IMR-90 (cell line): ENCODE measurements at regions not wholly inside any gene's neighbourhood (a gene's known extent, or its start where the extent isn't known, plus 50 kb on each side); places are given as distances from the start of the nearest gene placed in this dataset.

Source experiments
- ATAC-seq: fragments of 200-7000 bp; cut with Tn5 transposase; 2 replicates; pipeline ENCODE4 v1.9.1; 2020; ENCODE audit warnings: low read depth, mild to moderate bottlenecking, moderate library complexity
- BruUV-seq: library from RNA; stranded (reverse); fragments of 400-500 nt; replicated peaks from 2 replicates; lab custom pipeline; 2021; lab: Mats Ljungman, UMichigan
- CTCF ChIA-PET: fragments of 300-600 bp; formaldehyde crosslinking; extraction: SDS; loops from one replicate; lab custom pipeline; 2021; ENCODE audit warnings: antibody characterized with exemption; lab: Yijun Ruan, JAX
- POLR2A ChIA-PET: fragments of 300-600 bp; sonication (Branson Sonifier 250); formaldehyde crosslinking; loops from one replicate; lab custom pipeline; 2022; ENCODE audit warnings: antibody characterized with exemption; ENCODE audit not compliant: unreplicated experiment; lab: Charles Lee
- DNase-seq: peaks from one replicate; pipeline ENCODE4 v3.0.0; 2013
- H2AFZ ChIP-seq: replicated peaks from 2 replicates; pipeline ENCODE3; 2013; ENCODE audit warnings: low read length, mild to moderate bottlenecking; ENCODE audit not compliant: poor library complexity
- H2AK5ac ChIP-seq: 2 replicates; pipeline ENCODE4 v1.6.1; 2013; ENCODE audit warnings: low read depth, low read length, inconsistent platforms
- H2AK9ac ChIP-seq: replicated peaks from 2 replicates; pipeline ENCODE3; 2013; ENCODE audit warnings: mild to moderate bottlenecking, low read depth, low read length, moderate library complexity; ENCODE audit not compliant: poor library complexity
- H2BK120ac ChIP-seq: 2 replicates; pipeline ENCODE4 v1.6.1; 2013; ENCODE audit warnings: low read depth, low read length, inconsistent platforms
- H2BK15ac ChIP-seq: 3 replicates; pipeline ENCODE4 v1.6.1; 2013; ENCODE audit warnings: low read depth, low read length, inconsistent platforms
- H2BK20ac ChIP-seq: 2 replicates; pipeline ENCODE4 v1.6.1; 2013; ENCODE audit warnings: low read depth, mild to moderate bottlenecking, inconsistent platforms, low read length, moderate library complexity
- H2BK5ac ChIP-seq: 2 replicates; pipeline ENCODE4 v1.6.1; 2013; ENCODE audit warnings: mild to moderate bottlenecking, low read depth, low read length, inconsistent platforms; ENCODE audit not compliant: poor library complexity, severe bottlenecking
- H3K14ac ChIP-seq: replicated peaks from 2 replicates; pipeline ENCODE4 v1.6.1; 2013; ENCODE audit warnings: low read depth, low read length, inconsistent platforms
- H3K18ac ChIP-seq: 2 replicates; pipeline ENCODE4 v1.6.1; 2013; ENCODE audit warnings: low read depth, low read length, control low read depth
- H3K23ac ChIP-seq: 2 replicates; pipeline ENCODE4 v1.6.1; 2013; ENCODE audit warnings: low read depth, low read length, inconsistent platforms
- H3K27ac ChIP-seq: 2 replicates; pipeline ENCODE4 v1.5.1; 2013; ENCODE audit warnings: mild to moderate bottlenecking, control low read depth, low read length; ENCODE audit not compliant: insufficient read depth
- H3K27me3 ChIP-seq: 2 replicates; pipeline ENCODE4 v1.6.1; 2013; ENCODE audit warnings: low read length; ENCODE audit not compliant: control insufficient read depth, insufficient read depth
- H3K36me3 ChIP-seq: 2 replicates; pipeline ENCODE4 v1.6.1; 2013; ENCODE audit warnings: low read length, mixed read lengths; ENCODE audit not compliant: control insufficient read depth, insufficient read depth
- H3K4ac ChIP-seq: 2 replicates; pipeline ENCODE4 v1.6.1; 2013; ENCODE audit warnings: low read depth, low read length, inconsistent platforms
- H3K4me1 ChIP-seq: 2 replicates; pipeline ENCODE4 v1.6.1; 2013; ENCODE audit warnings: low read length, mixed read lengths; ENCODE audit not compliant: control insufficient read depth, insufficient read depth
- H3K4me2 ChIP-seq: 2 replicates; pipeline ENCODE4 v1.6.1; 2013; ENCODE audit warnings: low read depth, mild to moderate bottlenecking, control low read depth, low read length, moderate library complexity
- H3K4me3 ChIP-seq: 2 replicates; pipeline ENCODE4 v1.5.1; 2013; ENCODE audit warnings: low read depth, mild to moderate bottlenecking, control low read depth, low read length, moderate library complexity; ENCODE audit not compliant: insufficient read depth
- H3K56ac ChIP-seq: 2 replicates; pipeline ENCODE4 v1.6.1; 2013; ENCODE audit warnings: low read length, inconsistent platforms; ENCODE audit not compliant: insufficient read depth; ENCODE audit errors: extremely low read depth
- H3K79me1 ChIP-seq, 2 experiments: 2 replicates each; pipeline ENCODE4 v1.6.1; 2013; ENCODE audit warnings: low read length in 2 of 2, inconsistent platforms in 1 of 2, low read depth in 1 of 2
- H3K9ac ChIP-seq: 2 replicates; pipeline ENCODE4 v1.6.1; 2013; ENCODE audit warnings: low read depth, low read length, control low read depth
- H3K9me1 ChIP-seq: 2 replicates; pipeline ENCODE4 v1.6.1; 2013; ENCODE audit warnings: low read length, inconsistent platforms; ENCODE audit not compliant: insufficient read depth
- H3K9me3 ChIP-seq: 2 replicates; pipeline ENCODE4 v1.6.1; 2013; ENCODE audit warnings: low read length; ENCODE audit not compliant: control insufficient read depth, insufficient read depth
- H4K20me1 ChIP-seq: 2 replicates; pipeline ENCODE4 v1.6.1; 2013; ENCODE audit warnings: low read length, inconsistent platforms; ENCODE audit not compliant: insufficient read depth
- H4K5ac ChIP-seq: 2 replicates; pipeline ENCODE4 v1.6.1; 2013; ENCODE audit warnings: mild to moderate bottlenecking, low read depth, low read length, control low read depth
- H4K8ac ChIP-seq, 2 experiments: 2 replicates each; pipeline ENCODE4 v1.6.1; 2013; ENCODE audit warnings: low read depth in 2 of 2, low read length in 2 of 2, control low read depth in 1 of 2, inconsistent platforms in 1 of 2
- H4K91ac ChIP-seq: 2 replicates; pipeline ENCODE4 v1.6.1; 2013; ENCODE audit warnings: low read depth, low read length, inconsistent platforms; ENCODE audit not compliant: insufficient read depth
- BHLHE40 ChIP-seq: fragments of 150-350 bp; IDR thresholded peaks from 2 replicates; pipeline ENCODE4 v1.6.1; 2016; ENCODE audit warnings: mild to moderate bottlenecking, low read depth, low read length
- CEBPB ChIP-seq: IDR thresholded peaks from 2 replicates; pipeline ENCODE4 v1.6.1; 2012; ENCODE audit warnings: low read depth, low read length, improper control_type of control experiment
- CHD1 ChIP-seq: IDR thresholded peaks from 2 replicates; pipeline ENCODE4 v1.6.1; 2012; ENCODE audit warnings: low read depth, low read length, improper control_type of control experiment
- CTCF ChIP-seq: conservative IDR thresholded peaks from 2 replicates; pipeline ENCODE4 v1.5.1; 2012; ENCODE audit warnings: mild to moderate bottlenecking, low read depth, low read length, improper control_type of control experiment
- ELK1 ChIP-seq: fragments of 150-350 bp; IDR thresholded peaks from 2 replicates; pipeline ENCODE4 v1.6.1; 2016; ENCODE audit warnings: low read depth, mild to moderate bottlenecking, low read length, moderate library complexity, borderline replicate concordance
- FOS ChIP-seq: fragments of 150-350 bp; IDR thresholded peaks from 2 replicates; pipeline ENCODE4 v1.6.1; 2016; ENCODE audit warnings: low read depth, low read length
- MAFK ChIP-seq: IDR thresholded peaks from 2 replicates; pipeline ENCODE4 v1.6.1; 2012; ENCODE audit warnings: low read depth, low read length, improper control_type of control experiment
- MAZ ChIP-seq: IDR thresholded peaks from 2 replicates; pipeline ENCODE4 v1.6.1; 2012; ENCODE audit warnings: low read depth, mild to moderate bottlenecking, low read length, improper control_type of control experiment, moderate library complexity, borderline replicate concordance
- MXI1 ChIP-seq: IDR thresholded peaks from 2 replicates; pipeline ENCODE4 v1.6.1; 2012; ENCODE audit warnings: low read depth, mild to moderate bottlenecking, low read length, moderate library complexity, borderline replicate concordance
- NFE2L2 ChIP-seq: fragments of 150-350 bp; IDR thresholded peaks from 2 replicates; pipeline ENCODE4 v1.6.1; 2016; ENCODE audit warnings: low read depth, mild to moderate bottlenecking, low read length
- POLR2A ChIP-seq: IDR thresholded peaks from 2 replicates; pipeline ENCODE4 v1.6.1; 2012; ENCODE audit warnings: mild to moderate bottlenecking, low read depth, low read length
- RAD21 ChIP-seq: IDR thresholded peaks from 2 replicates; pipeline ENCODE4 v1.6.1; 2012; ENCODE audit warnings: low read length, improper control_type of control experiment
- RCOR1 ChIP-seq: IDR thresholded peaks from 2 replicates; pipeline ENCODE4 v1.6.1; 2012; ENCODE audit warnings: mild to moderate bottlenecking, low read length, improper control_type of control experiment; ENCODE audit not compliant: insufficient replicate concordance
- SMC3 ChIP-seq: fragments of 150-350 bp; IDR thresholded peaks from 2 replicates; pipeline ENCODE4 v1.6.1; 2016; ENCODE audit warnings: low read depth, mild to moderate bottlenecking, antibody characterized with exemption, low read length, moderate library complexity
- USF2 ChIP-seq: fragments of 150-350 bp; IDR thresholded peaks from 2 replicates; pipeline ENCODE4 v1.6.1; 2017; ENCODE audit warnings: mild to moderate bottlenecking, antibody characterized with exemption, low read length, low read depth
- WGBS, 2 experiments: methylation state at CpG; one replicate each; pipeline versions ENCODE4 v1.1.5 to v1.1.7; 2013; ENCODE audit warnings: missing lambda C conversion rate in 2 of 2; ENCODE audit not compliant: insufficient read length in 1 of 2; ENCODE audit errors: extremely low coverage in 2 of 2; 5-methylcytosine and 5-hydroxymethylcytosine counted together
- dilution Hi-C: fragments of 300-500 bp; cut with HindIII; formaldehyde crosslinking; loops from one replicate; pipeline ENCODE4 v1.14.3; 2018; ENCODE audit warnings: low sequenced_read_pairs; ENCODE audit not compliant: unreplicated experiment
- in situ Hi-C: fragments of 300-500 bp; cut with MboI; formaldehyde crosslinking; loops from 3 replicates; pipeline ENCODE4 v1.14.3; 2019; ENCODE audit warnings: low sequenced_read_pairs, inconsistent platforms, mixed read lengths
- intact Hi-C: fragments of 100-400 bp; cut with micrococcal nuclease; formaldehyde crosslinking; loops from 2 replicates; pipeline ENCODE4 v1.10.0; 2022

GRCh38 chr2:226086190-226086589 lies 686.7 kb downstream of the NYAP2 start:
- H2BK5ac ChIP-seq: peak overlapping the region; percentile 24
- no peak overlapping the region for H3K27ac ChIP-seq
- H4K5ac ChIP-seq: peak overlapping the region; percentile 92
- peak overlapping the region; percentile 67; the same call in 1 of the 2 replicates for H3K4me2 ChIP-seq
- peaks cover 0 to 4% of the 10 kb centered on the region in 2 experiments; a peak in 1 of 4 replicates for H3K79me1 ChIP-seq
- intact Hi-C loops: no loop called here
- 0 out of 2 replicates have a peak overlapping the region, but pooled peaks have one; percentile 12 for H2BK120ac ChIP-seq
- no peak overlapping the region for H2AK9ac ChIP-seq
- no peak overlapping the region for H3K23ac ChIP-seq
- H4K91ac ChIP-seq: 0 out of 2 replicates have a peak overlapping the region, but pooled peaks have one; percentile 21
- ATAC-seq (no peak), DNase-seq (no peak)
- dilution Hi-C loops: no loop called here
- ChIA-PET POLR2A (no interaction called here), CTCF (no interaction called here)
- H3K4me3 ChIP-seq: no peak overlapping the region
- H2AFZ ChIP-seq: no peak overlapping the region
- H3K9me3 ChIP-seq: no peaks in the 10 kb centered on the region; the same call in 1 of the 2 replicates
- peak overlapping the region; percentile 96 for H3K18ac ChIP-seq
- H3K9ac ChIP-seq: no peak overlapping the region
- H4K20me1 ChIP-seq: no peaks in the 10 kb centered on the region
- peak overlapping the region in 1 of 2 experiments; percentile 26; a peak in 2 of 4 replicates for H4K8ac ChIP-seq
- H3K4ac ChIP-seq: no peak overlapping the region
- no peak overlapping the region; the same call in 2 of the 3 replicates for H2BK15ac ChIP-seq
- no peak overlapping the region; the same call in 1 of the 2 replicates for H3K14ac ChIP-seq
- H3K36me3 ChIP-seq: no peaks in the 10 kb centered on the region
- H3K4me1 ChIP-seq: peaks cover 3% of the 10 kb centered on the region
- 0 out of 2 replicates have a peak overlapping the region, but pooled peaks have one; percentile 2 for H2BK20ac ChIP-seq
- TF ChIP-seq MAFK (no peak), USF2 (no peak), CHD1 (no peak), BHLHE40 (no peak), FOS (no peak), POLR2A (no peak), CEBPB (no peak), MAZ (no peak), SMC3 (no peak), CTCF (no peak), ELK1 (no peak), RCOR1 (no peak), NFE2L2 (no peak), MXI1 (no peak), RAD21 (no peak)
- H2AK5ac ChIP-seq: no peak overlapping the region
- H3K56ac ChIP-seq: no peak overlapping the region
- WGBS, 2 experiments: no CpG with 5 or more reads among the region's 1 CpG
- H3K9me1 ChIP-seq: no peaks in the 10 kb centered on the region
- BruUV-seq: no TSS peak
- in situ Hi-C loops: no loop called here
- no peaks in the 10 kb centered on the region for H3K27me3 ChIP-seq
